Pulmonary artery endothelial cell (primary cell): ENCODE measurements at regions not wholly inside any gene's neighbourhood (a gene's known extent, or its start where the extent isn't known, plus 50 kb on each side); places are given as distances from the start of the nearest gene placed in this dataset.
"Not testable (repeated sequence)": the region's sequence is repeated elsewhere in the genome, so short reads cannot be mapped to it uniquely, and the experiment has no call there.

ENCODE experiments used
- DNase-seq: peaks from one replicate; pipeline ENCODE4 v3.0.0-alpha.2; 2011; ENCODE audit warnings: low read depth, low spot score

- DNase-seq, result no peak
These were observed 378.4 kb downstream of the DDX10 start for GRCh38 chr11:109043315-109043714.

- DNase-seq, result no peak
These were observed 375.6 kb upstream of the C11orf87 start for GRCh38 chr11:109046284-109046992.

GRCh38 chr11:109048098-109048497, 373.9 kb upstream of the C11orf87 start:
- no peak for DNase-seq

- no peak for DNase-seq
These were observed 370.8 kb upstream of the C11orf87 start for GRCh38 chr11:109051200-109051599.

GRCh38 chr11:109059402-109059801, 362.6 kb upstream of the C11orf87 start:
- DNase-seq, result no peak

- DNase-seq, result no peak
These were observed 360.6 kb upstream of the C11orf87 start for GRCh38 chr11:109061394-109061793.

- no peak for DNase-seq
These were observed 359.5 kb upstream of the C11orf87 start for GRCh38 chr11:109062445-109062844.

GRCh38 chr11:109062871-109063270, 359.1 kb upstream of the C11orf87 start:
- no peak for DNase-seq

GRCh38 chr11:109064618-109065311, 357.2 kb upstream of the C11orf87 start:
- DNase-seq, result not testable (repeated sequence)

GRCh38 chr11:109071262-109071661, 350.7 kb upstream of the C11orf87 start:
- DNase-seq, result no peak

- no peak for DNase-seq
These were observed 350.1 kb upstream of the C11orf87 start for GRCh38 chr11:109071712-109072524.

- no peak for DNase-seq
These were observed 348.8 kb upstream of the C11orf87 start for GRCh38 chr11:109073032-109073822.

- DNase-seq, result no peak
These were observed 346.0 kb upstream of the C11orf87 start for GRCh38 chr11:109075976-109076375.

- no peak for DNase-seq
These were observed 345.1 kb upstream of the C11orf87 start for GRCh38 chr11:109076870-109077269.

GRCh38 chr11:109077291-109077920, 344.6 kb upstream of the C11orf87 start:
- no peak for DNase-seq

- DNase-seq, result peak; percentile 2
These were observed 336.1 kb upstream of the C11orf87 start for GRCh38 chr11:109085708-109086373.

GRCh38 chr11:109086931-109087330, 335.1 kb upstream of the C11orf87 start:
- DNase-seq, result no peak

- DNase-seq, result no peak
These were observed 333.9 kb upstream of the C11orf87 start for GRCh38 chr11:109088086-109088485.

GRCh38 chr11:109089144-109089543, 332.8 kb upstream of the C11orf87 start:
- no peak for DNase-seq

- no peak for DNase-seq
These were observed 328.6 kb upstream of the C11orf87 start for GRCh38 chr11:109093354-109093753.
